Skin epidermis (tissue), 12 donors: ENCODE measurements at regions not wholly inside any gene's neighbourhood (a gene's known extent, or its start where the extent isn't known, plus 50 kb on each side); places are given as distances from the start of the nearest gene placed in this dataset.
A peak's percentile ranks its signal among the peaks of the same experiment; 100 is the strongest.

Source experiments
- H3K27ac ChIP-seq, 21 experiments: fragments of 200-600 bp; sonication (generic) in 11 of 21; one replicate each; pipeline ENCODE4 v1.5.0; 2020; ENCODE audit warnings: mild to moderate bottlenecking in 3 of 21, inconsistent platforms in 2 of 21, moderate library complexity in 2 of 21
- H3K4me3 ChIP-seq, 7 experiments: fragments of 200-600 bp; sonication (generic) in 2 of 7; one replicate each; pipeline ENCODE4 v1.5.0; 2020; ENCODE audit warnings: inconsistent platforms in 2 of 7, mild to moderate bottlenecking in 2 of 7, moderate library complexity in 1 of 7

DNA sequence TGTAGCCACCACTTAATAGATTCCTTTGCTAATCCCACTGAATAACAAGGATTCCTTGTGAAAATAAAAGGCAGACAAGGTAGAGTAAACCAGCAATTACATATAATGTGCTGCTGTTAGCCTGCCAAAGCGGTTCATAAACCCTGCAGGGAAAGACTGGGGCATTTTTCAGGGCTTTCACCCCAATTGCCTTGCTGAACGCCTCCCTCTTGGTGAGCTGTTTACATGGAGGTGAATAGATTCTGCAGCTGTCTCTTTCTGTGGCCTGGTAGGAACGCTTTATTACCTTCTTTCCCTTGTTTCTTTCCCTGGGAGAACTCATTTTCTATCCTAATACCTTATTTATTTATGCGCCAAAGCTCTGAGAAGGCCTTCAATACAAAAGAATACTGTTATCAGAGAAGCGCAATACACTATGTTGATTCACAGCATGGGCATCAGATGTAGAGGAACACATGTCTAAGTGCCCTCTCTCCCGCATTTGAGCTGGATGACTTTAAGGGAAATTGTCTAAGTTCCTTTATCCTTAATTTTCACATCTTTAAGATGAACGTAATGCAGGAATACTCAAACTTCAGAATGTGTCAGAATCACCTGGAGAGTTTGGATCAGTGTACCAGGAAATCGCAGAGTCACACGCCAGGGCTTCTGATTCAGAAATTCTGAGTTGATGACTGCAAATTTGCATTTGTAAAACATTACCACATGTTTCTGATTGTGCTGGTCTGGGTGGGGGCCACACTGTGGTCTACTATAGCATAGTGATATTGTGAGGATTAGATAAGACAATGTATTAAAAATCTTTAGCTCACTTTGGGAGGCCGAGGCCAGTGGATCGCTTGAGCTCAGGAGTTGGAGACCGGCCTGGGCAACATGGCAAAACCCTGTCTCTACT, 1203.8 kb downstream of the SORCS3 start:
- H3K4me3 ChIP-seq = no peak overlapping the region

DNA sequence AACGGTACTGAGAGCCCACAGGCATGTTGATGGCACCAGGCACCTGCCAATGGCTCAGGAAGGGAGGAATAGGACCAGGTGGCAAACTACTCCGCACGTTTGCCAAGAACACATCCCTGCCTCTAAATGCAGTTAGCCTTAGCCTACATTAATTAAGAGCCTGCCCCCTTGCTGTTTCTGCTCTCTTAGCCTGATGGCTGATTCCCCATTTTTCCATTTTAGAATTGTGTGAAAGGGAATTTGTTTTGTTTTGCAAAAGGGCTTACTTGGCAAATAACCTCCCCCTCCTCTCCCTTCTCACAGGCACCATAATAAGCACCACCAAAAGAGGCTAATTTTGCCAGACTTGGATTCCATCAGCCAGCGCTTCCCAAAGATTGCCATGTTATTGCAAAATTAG, 1203.2 kb downstream of the SORCS3 start:
- Histone ChIP-seq H3K27ac (no peak overlapping the region), H3K4me3 (no peak overlapping the region)

More for the DNA sequence above, 1203.8 kb downstream of the SORCS3 start:
- H3K27ac ChIP-seq = no peak overlapping the region

DNA sequence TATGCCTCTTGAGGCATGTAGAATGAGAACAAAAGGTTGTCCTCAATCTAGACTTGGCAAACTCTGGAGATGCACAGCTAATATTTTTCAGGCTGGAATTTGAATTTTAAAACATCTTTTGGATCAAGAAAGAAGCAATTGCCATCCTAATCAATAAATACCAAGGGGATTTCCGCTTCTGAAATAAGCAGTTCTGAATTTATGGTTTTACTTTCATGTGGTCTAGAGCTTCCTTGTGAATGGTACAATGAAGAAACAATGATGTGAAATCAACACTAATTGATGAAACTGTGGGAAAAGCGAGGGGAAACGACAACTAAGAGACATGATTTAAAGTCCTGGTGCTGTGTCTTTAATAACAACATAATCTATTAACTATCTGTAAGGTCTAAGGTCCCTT, 1202.7 kb downstream of the SORCS3 start:
- no peak overlapping the region for H3K27ac ChIP-seq
- no peak overlapping the region for H3K4me3 ChIP-seq

DNA sequence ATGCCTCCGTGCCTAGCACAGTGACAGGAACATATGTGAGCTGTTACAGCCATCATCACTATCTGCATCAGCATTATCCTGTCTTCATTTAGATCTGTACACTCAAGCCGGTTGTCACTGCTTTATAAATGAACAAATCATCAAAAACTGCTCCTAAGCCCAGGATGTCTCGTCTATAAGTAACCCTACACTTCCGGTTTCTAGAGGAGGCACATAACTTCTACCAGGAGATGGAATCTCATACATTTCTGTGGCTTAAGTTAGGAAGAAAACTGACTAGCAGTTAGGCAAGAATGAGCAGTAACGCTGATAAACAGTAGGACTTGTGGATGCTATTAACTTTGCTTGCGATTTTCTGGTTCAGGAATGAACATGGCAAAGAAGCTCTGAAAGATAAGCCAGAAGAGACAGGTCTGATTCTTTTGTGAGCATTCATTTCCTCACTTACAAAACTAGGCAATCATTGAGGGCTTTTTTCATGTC, 1199.2 kb downstream of the SORCS3 start:
- H3K27ac ChIP-seq = no peak overlapping the region
- H3K4me3 ChIP-seq = no peak overlapping the region

DNA sequence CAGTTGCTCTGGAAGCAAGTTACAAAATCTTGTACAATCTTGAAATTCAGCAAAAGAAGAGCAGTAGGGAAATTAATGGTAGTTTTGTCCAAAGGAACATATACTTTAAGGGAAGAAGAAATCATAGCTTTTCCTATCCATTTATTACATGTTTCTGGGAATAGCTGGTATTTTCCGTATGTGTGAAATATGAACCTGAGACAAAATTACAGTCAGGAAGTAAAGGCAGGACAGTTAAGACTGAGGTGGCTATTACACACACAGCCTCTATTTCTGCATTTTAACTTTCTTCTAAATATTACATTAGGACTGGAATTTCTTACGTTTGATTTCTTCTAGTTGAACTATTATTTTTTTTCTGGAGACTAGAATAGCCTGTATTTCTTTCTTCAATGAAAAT, 1197.3 kb downstream of the SORCS3 start:
- Histone ChIP-seq H3K4me3 (peak overlapping the region in 1 of 7 experiments; percentile 6), H3K27ac (no peak overlapping the region)

DNA sequence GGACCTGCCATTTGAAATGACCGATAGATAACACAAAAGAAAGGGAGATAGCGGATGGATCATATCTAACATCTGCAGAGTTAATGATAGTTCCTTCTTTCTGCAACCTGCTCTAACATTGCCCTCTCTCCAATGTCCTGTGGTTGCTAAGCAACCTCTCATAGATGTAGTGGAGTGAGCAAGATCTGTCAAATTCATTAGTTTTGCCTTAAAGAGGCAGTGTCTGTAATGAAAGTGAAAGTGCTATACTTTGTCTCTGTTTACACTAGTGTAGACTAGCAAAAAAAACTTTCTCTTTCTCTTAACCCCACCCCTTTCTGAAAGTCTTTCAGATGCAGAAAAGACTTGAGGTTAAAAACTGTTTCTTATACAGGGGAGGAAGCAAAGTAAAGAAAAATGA, 1196.9 kb downstream of the SORCS3 start:
- Histone ChIP-seq H3K4me3 (peak overlapping the region in 2 of 7 experiments; percentile 6 to 13), H3K27ac (no peak overlapping the region)

DNA sequence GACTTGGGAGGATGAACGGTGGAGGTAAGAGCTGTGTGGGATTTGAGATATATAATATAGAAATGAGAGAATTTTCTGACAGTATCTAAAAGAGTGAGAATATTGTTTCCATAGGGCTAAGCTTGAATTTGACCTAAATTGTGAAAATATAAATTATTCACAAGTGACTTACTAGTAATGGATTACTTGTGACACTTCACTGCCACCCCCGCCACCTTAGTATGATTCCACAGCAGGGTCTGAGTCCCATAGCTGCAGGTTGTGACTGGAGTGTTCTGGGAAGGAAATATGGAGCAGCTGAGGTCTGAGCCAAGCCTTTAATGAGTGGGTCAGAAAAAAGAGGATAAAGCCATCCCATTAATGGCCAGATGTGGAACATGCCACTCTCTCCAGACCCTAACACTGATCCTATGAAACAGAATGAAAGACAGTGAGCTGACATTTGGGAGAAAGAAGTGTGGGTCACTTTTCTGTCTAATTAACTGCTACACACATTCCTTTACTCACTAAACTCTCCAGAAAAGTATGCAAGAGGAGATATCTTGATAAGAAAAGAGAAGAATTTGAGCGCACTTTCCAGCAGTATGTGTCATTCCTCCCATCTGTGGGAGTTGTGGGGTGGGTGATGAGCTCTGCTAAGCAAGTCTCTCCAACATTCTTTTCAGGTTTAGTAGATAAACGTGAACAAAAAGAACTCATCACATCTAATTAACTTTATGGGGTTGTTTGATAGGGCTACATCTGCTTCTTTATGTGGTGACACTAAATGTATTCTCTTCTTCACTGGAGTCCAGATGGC, 1193.4 kb downstream of the SORCS3 start:
- H3K4me3 ChIP-seq = no peak overlapping the region
- H3K27ac ChIP-seq = no peak overlapping the region

DNA sequence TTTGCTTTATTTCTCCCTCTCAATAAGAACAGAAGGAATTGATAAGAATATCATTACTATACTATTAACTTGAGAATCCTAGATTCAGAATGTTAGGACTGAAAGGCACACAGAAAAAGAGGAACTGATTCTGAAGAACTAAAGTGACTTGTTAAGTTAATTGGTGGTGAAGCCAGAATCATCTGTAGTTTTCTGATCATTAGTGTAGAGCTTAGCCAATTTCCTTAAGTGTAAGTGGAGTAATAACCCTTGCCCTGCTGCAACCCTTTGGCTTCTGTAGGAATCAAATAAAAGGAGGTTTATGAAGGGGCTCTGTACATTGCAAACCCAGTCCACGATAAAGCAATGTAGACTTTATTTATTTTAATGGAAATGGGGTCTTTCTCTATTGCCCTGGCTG, 1186.0 kb downstream of the SORCS3 start:
- H3K27ac ChIP-seq = no peak overlapping the region
- H3K4me3 ChIP-seq = no peak overlapping the region

DNA sequence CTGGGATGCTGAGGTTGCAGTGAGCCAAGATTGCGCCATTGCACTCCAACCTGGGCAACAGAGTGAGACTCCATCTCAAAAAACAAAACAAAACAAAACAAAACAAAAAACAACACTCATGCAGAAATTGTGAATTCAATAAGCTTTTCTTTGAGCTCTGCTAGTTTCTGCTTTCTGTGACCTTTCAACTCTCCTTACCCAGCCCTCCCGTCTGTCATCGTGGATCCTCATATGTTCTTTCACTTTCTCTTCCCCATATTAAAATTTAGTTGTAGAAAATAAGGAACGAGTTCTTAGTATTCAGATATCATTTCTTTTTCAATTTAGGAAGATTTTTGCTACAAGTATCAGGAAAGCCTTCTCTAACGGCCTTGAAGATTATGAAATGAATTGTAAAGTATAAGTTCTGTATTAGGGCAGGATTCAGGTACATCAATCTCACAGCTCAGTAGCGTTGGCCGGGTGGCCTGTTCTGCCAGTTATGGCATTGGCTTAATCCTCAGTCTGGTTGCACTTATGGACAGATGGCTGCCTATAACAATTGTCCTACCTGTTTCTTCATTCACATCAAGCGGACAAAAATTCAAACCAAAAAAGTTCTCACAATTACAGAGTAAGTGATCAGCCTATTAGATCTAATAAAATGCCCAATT, 1167.0 kb downstream of the SORCS3 start:
- no peak overlapping the region for H3K27ac ChIP-seq

DNA sequence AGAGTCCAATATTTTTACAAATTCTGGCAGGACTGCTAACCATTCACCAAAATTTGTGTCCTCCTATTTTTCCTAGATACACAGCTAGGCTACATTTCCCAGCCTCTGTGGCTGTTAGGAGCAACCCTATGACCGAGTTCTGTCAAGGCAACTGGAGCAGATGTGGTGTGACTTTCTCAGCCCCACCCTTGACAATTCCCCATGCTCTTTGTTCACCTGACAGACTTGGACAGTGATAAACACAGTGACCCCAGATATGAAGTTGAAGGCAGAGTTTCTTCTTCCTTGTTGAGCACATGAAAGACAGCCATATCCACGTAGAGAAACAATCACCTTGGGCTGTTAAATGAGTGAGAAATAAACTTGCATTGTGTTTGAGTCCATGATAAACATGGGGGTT, 1162.1 kb downstream of the SORCS3 start:
- Histone ChIP-seq H3K27ac (no peak overlapping the region), H3K4me3 (no peak overlapping the region)

More for the DNA sequence above, 1167.0 kb downstream of the SORCS3 start:
- no peak overlapping the region for H3K4me3 ChIP-seq

DNA sequence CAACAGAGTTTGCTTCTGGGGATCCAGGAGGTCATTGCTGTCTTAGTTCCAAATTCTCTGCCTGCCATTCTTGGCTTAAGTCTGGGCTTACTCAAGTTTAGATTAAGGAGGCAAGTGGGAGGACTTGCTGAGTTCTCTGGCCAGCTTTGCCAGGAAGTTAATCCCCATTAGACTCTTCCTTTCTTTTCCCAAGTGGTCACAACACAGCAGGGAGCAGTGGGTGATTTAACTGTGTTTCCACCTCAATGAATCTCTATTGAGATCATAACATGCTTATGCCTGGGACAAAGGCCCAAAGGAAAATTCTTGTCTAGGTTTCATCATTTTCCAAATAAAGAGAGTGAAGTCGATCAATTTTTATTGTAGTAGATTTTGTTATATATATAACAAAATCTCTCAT, 1159.6 kb downstream of the SORCS3 start:
- Histone ChIP-seq H3K27ac (no peak overlapping the region), H3K4me3 (no peak overlapping the region)

DNA sequence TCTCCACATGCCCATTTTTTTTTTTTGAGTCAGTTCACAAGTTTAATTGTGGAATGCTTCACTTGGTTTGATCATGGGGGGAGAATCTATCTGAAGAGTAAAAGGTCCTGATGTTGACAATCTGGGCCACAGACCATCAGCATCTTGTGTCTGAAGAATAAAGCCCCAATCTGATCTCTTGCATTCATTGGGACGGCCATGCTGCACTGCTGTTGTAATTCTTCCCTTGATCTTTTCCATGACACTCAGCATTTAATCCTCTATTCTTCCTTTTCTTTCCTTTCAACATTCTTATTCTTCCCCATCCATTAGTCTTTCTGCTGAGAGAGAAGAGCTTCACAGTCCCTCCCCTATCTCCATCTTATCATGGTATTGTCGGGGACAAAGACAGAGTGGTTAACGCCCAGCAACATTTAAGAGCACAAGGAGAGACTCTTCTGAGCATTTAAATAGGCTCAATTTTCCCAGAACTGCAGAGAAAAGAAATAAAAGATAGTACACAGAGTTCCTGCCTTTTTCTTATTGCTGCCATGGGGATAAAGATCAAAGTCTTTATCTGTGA, 1157.3 kb downstream of the SORCS3 start:
- Histone ChIP-seq H3K4me3 (no peak overlapping the region), H3K27ac (no peak overlapping the region)

DNA sequence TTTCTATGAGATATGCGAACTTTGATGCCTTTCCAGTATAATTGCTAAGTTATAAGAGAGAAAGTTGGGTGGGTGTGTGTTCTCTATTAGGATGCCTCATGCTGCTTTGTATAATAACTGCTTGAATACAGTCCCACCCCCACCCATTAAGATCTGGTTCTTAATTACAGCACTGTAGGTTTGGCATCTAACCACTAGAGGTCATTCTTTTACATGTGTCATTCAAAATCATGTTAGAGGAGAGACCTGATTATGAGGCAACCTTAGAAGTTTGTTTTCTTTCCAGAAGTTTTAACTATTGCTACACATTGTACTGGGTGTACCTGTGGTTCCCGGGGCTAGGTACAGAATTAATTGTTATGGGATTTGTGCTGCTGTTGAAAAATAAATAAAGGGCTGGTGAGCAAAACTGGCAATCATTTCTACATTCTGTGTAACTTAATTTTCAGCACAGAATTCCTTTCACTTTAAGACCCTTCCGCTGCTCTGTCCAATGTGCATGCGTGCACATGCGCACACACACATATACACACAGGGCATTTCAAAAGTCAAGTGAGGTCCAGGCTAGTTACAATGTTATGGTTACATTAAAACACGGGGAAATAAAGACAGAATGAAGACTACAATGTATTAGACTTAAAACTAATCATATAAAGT, 1156.3 kb downstream of the SORCS3 start:
- Histone ChIP-seq H3K4me3 (no peak overlapping the region), H3K27ac (no peak overlapping the region)

DNA sequence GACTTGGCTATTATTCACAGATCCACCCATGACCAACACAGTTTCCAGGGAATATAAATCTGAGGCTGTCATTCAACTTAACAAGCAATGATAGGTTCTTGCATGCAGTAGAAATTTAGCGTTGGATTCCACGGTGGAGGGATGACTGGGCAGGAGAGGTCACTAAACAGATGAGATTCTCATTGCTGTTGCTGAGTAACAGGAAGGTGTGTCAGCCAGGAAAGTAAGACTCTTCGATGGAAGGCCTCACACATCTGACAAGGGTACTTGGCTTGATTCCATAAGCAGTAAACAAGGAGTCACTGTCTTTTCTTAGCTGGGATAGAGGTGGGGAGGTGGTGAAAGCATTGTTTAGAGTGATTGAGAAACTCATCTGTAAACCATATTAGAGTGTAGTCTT, 1152.0 kb downstream of the SORCS3 start:
- Histone ChIP-seq H3K4me3 (no peak overlapping the region), H3K27ac (no peak overlapping the region)

DNA sequence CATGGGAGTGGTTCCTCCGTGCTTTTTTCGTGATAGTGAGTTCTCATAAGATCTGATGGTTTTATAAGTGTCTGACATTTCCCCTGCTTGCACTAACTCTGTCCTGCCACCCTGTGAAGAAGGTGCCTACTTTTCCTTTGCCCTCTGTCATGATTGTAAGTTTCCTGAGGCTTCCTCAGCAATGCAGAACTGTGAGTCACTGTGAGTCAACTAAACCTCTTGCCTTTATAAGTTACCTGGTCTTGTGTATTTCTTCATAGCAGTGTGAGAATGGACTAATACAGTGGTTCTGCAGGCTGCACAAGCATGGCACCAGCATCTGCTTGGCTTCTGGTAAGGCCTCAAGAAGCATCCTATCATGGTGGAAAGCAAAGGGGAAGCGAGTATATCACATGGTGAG, 1144.6 kb downstream of the SORCS3 start:
- Histone ChIP-seq H3K4me3 (no peak overlapping the region), H3K27ac (no peak overlapping the region)

DNA sequence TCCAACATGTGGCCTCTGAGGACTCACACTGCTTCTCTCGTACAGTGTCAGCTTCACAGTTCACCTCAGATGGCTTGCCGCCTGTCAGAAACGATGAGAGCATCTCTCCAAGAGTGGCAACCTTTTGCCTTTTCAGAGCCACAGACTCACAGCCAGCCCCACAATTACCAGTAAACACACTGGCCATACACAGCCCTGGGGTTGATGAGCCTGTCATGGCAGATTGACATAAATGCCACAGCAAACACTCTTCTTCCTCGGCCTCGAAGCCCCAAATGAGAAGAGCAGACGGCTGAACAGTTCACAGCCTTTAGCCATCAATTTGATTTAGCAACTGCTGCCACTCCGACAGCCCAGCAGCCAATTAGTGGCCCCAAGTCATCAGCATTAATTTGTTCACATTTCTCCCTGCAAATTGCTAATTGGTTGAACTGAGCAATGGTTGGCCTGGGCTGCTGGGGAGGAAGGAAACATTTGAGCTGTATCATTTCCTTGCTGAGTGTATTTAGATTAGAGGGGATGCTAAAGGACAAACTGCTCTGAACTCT, 1142.9 kb downstream of the SORCS3 start:
- no peak overlapping the region for H3K27ac ChIP-seq

DNA sequence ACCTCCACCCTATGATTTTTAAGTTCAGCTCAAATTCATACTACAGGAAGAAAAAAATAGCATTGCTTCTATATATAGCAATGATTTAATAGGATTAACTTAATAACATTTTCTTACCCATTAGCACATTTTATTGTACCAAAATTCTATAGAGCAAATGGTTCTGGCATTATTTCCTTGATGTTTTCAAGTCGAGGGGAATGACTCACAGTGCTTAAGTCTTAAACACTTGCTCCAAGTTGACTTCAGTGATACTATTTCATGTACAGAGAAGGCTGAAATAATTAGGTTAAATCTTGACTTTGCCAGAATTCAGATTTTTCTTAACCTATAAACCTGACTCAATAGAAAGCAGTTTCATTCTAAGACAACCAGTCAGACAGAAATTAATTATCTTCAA, 1133.8 kb downstream of the SORCS3 start:
- H3K27ac ChIP-seq = no peak overlapping the region
- no peak overlapping the region for H3K4me3 ChIP-seq

More for the DNA sequence above, 1142.9 kb downstream of the SORCS3 start:
- no peak overlapping the region for H3K4me3 ChIP-seq

DNA sequence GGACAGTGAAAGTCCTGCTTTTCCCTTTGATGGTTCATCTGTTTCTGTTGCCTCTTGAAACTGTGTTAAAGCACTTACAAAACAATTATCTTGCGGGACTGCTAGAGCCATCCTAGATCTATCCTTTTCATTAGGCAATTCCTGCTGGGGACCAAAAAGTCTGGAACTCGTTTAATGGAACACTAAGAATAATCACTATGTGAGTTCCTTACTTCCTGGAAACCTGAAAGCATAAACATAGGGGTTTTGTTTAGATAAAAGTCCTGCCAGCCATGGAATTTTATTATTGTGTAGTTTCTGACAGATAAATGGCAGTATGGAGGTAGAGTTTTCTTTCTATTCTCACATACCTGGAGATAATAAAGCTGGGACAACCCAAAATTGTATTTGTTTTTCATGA, 1133.3 kb downstream of the SORCS3 start:
- H3K27ac ChIP-seq = no peak overlapping the region
- H3K4me3 ChIP-seq = no peak overlapping the region

DNA sequence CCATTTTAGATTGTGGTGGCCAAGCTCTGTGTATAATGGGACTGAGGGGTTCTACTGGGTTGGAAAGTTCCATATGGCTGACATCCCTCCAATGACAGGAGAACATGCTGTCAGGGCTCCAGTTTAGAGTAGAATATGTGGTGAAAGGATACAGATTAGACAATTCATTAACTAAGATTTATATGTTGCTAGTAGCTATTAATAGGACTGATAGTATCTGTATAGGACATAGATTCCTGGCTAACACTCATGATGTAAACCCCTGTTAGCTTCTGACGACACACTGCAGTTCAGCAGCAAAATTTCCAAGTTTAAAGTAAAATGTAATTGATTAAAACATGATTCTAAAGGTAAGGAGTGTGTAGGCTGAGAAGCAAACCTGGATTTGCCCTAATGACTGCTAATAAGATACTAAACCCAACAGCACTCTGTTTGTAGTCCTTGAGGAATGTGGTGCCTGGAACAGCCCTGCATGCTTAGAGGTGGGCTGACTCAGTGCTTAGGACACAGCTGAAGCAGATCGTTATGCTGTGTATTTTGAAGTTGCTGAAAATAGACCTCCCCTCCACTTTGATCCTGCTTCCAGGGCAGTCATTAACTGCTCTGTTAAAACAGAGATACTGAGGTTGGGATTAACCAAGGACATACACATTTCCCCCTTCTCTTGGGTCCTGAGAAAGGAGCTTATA, 1129.6 kb downstream of the SORCS3 start:
- Histone ChIP-seq H3K27ac (no peak overlapping the region), H3K4me3 (no peak overlapping the region)
